ENCODE measurements at regions not wholly inside any gene's neighbourhood (a gene's known extent, or its start where the extent isn't known, plus 50 kb on each side); places are given as distances from the start of the nearest gene placed in this dataset.

- no peak for TF ChIP-seq EZH2 (IDR thresholded peaks at IDR 0.05)
- no peak for TF ChIP-seq POLR2AphosphoS5 (IDR thresholded peaks at IDR 0.05; ENCODE audit: borderline replicate concordance, low read depth, low read length)
- TF ChIP-seq FOXP2 (optimal IDR thresholded peaks at IDR 0.05; ENCODE audit: control extremely low read depth, extremely low read length, insufficient read depth) = no peak
These were observed 64.0 kb upstream of the GUCA2B start for GRCh38 chr1:42089246-42089645.

All from SK-N-MC (cell line).